Activated CD4-positive, alpha-beta memory T cell treated with anti-CD3 and anti-CD28 coated beads for 36 hours (primary cell): ENCODE measurements at regions not wholly inside any gene's neighbourhood (a gene's known extent, or its start where the extent isn't known, plus 50 kb on each side); places are given as distances from the start of the nearest gene placed in this dataset.

Source experiments
- CTCF ChIA-PET: fragments of 350-600 bp; sonication (Branson Sonifier 250); formaldehyde crosslinking; loops from one replicate; lab custom pipeline; 2021; ENCODE audit warnings: antibody characterized with exemption, inconsistent platforms; lab: Charles Lee
- POLR2A ChIA-PET: fragments of 350-600 bp; sonication (Branson Sonifier 250); formaldehyde crosslinking; loops from one replicate; lab custom pipeline; 2021; ENCODE audit warnings: antibody characterized with exemption; lab: Charles Lee
- DNase-seq: peaks from one replicate; pipeline ENCODE4 v3.0.0-alpha.2; 2020
- H3K27ac Mint-ChIP-seq: one replicate; pipeline ENCODE4 v1.8.0; 2021; ENCODE audit warnings: mixed read lengths
- H3K27me3 Mint-ChIP-seq: one replicate; pipeline ENCODE4 v1.8.0; 2021; ENCODE audit warnings: mixed read lengths
- H3K36me3 Mint-ChIP-seq: one replicate; pipeline ENCODE4 v1.8.0; 2021; ENCODE audit warnings: mixed read lengths
- H3K4me1 Mint-ChIP-seq: one replicate; pipeline ENCODE4 v1.8.0; 2021; ENCODE audit warnings: low read depth, mixed read lengths
- H3K4me3 Mint-ChIP-seq: one replicate; pipeline ENCODE4 v1.8.0; 2021; ENCODE audit warnings: mild to moderate bottlenecking, mixed read lengths
- H3K9me3 Mint-ChIP-seq: one replicate; pipeline ENCODE4 v1.8.0; 2021; ENCODE audit warnings: mixed read lengths
- intact Hi-C: fragments of 100-400 bp; cut with micrococcal nuclease; formaldehyde crosslinking; loops from one replicate; pipeline ENCODE4 v1.15.1; 2023

- DNase-seq, result no peak
- Mint-ChIP-seq H3K36me3 (no peaks in the 10 kb centered on the region), H3K4me1 (no peaks in the 10 kb centered on the region), H3K27me3 (no peaks in the 10 kb centered on the region), H3K4me3 (no peak overlapping the region), H3K9me3 (no peaks in the 10 kb centered on the region), H3K27ac (no peak overlapping the region)
- POLR2A ChIA-PET, result no interaction called here
- CTCF ChIA-PET, result interaction anchor here (1.0 kb wide), 1 partner anchor 28 kb away, joined by 3 read pairs; no protein-coding TSS in a partner anchor
- intact Hi-C loops, result no loop called here
These were observed 149.4 kb upstream of the PJA1 start for GRCh38 chrX:69314436-69315348.

- intact Hi-C loops, result no loop called here
- no peaks in the 10 kb centered on the region for H3K36me3 Mint-ChIP-seq
- no peaks in the 10 kb centered on the region for H3K9me3 Mint-ChIP-seq
- ChIA-PET CTCF (interaction anchor here (1.0 kb wide), 1 partner anchor 27 kb away, joined by 3 read pairs; no protein-coding TSS in a partner anchor), POLR2A (no interaction called here)
- no peak overlapping the region for H3K27ac Mint-ChIP-seq
- H3K4me3 Mint-ChIP-seq, result no peak overlapping the region
- DNase-seq, result no peak
- H3K4me1 Mint-ChIP-seq, result no peaks in the 10 kb centered on the region
- no peaks in the 10 kb centered on the region for H3K27me3 Mint-ChIP-seq
These were observed 148.5 kb upstream of the PJA1 start for GRCh38 chrX:69313617-69314290.

GRCh38 chrX:69311936-69312670 lies 146.8 kb upstream of the PJA1 start:
- ChIA-PET POLR2A (no interaction called here), CTCF (no interaction called here)
- DNase-seq, result no peak
- intact Hi-C loops, result no loop called here
- Mint-ChIP-seq H3K9me3 (no peaks in the 10 kb centered on the region), H3K27ac (no peak overlapping the region), H3K4me1 (no peaks in the 10 kb centered on the region), H3K27me3 (no peaks in the 10 kb centered on the region), H3K4me3 (no peak overlapping the region), H3K36me3 (no peaks in the 10 kb centered on the region)

- peaks cover 3% of the 10 kb centered on the region for H3K27me3 Mint-ChIP-seq
- CTCF ChIA-PET, result no interaction called here
- H3K4me3 Mint-ChIP-seq, result no peak overlapping the region
- H3K4me1 Mint-ChIP-seq, result no peaks in the 10 kb centered on the region
- no peaks in the 10 kb centered on the region for H3K9me3 Mint-ChIP-seq
- H3K36me3 Mint-ChIP-seq, result no peaks in the 10 kb centered on the region
- intact Hi-C loops, result no loop called here
- no peak overlapping the region for H3K27ac Mint-ChIP-seq
- POLR2A ChIA-PET, result no interaction called here
- DNase-seq, result no peak
These were observed 144.0 kb upstream of the PJA1 start for GRCh38 chrX:69309074-69309792.

- Mint-ChIP-seq H3K36me3 (no peaks in the 10 kb centered on the region), H3K27ac (no peak overlapping the region), H3K27me3 (peaks cover 4% of the 10 kb centered on the region), H3K4me3 (no peak overlapping the region), H3K9me3 (no peaks in the 10 kb centered on the region), H3K4me1 (no peaks in the 10 kb centered on the region)
- ChIA-PET CTCF (no interaction called here), POLR2A (no interaction called here)
- intact Hi-C loops, result no loop called here
- DNase-seq, result no peak
These were observed 142.5 kb upstream of the PJA1 start for GRCh38 chrX:69307756-69308155.

GRCh38 chrX:69307029-69307428 lies 141.8 kb upstream of the PJA1 start:
- no peaks in the 10 kb centered on the region for H3K4me1 Mint-ChIP-seq
- intact Hi-C loops, result no loop called here
- CTCF ChIA-PET, result no interaction called here
- DNase-seq, result no peak
- POLR2A ChIA-PET, result no interaction called here
- no peaks in the 10 kb centered on the region for H3K9me3 Mint-ChIP-seq
- no peak overlapping the region for H3K27ac Mint-ChIP-seq
- no peaks in the 10 kb centered on the region for H3K36me3 Mint-ChIP-seq
- H3K4me3 Mint-ChIP-seq, result no peak overlapping the region
- H3K27me3 Mint-ChIP-seq, result peaks cover 8% of the 10 kb centered on the region

GRCh38 chrX:69306063-69306404 lies 140.8 kb upstream of the PJA1 start:
- DNase-seq, result no peak
- ChIA-PET POLR2A (no interaction called here), CTCF (no interaction called here)
- Mint-ChIP-seq H3K9me3 (no peaks in the 10 kb centered on the region), H3K27me3 (peaks cover 8% of the 10 kb centered on the region), H3K27ac (no peak overlapping the region), H3K4me3 (no peak overlapping the region), H3K36me3 (no peaks in the 10 kb centered on the region), H3K4me1 (no peaks in the 10 kb centered on the region)
- intact Hi-C loops, result no loop called here

GRCh38 chrX:69305333-69306062 lies 140.2 kb upstream of the PJA1 start:
- intact Hi-C loops, result no loop called here
- peak; percentile 9 for DNase-seq
- Mint-ChIP-seq H3K4me3 (no peak overlapping the region), H3K27ac (no peak overlapping the region), H3K9me3 (no peaks in the 10 kb centered on the region), H3K36me3 (no peaks in the 10 kb centered on the region), H3K4me1 (no peaks in the 10 kb centered on the region), H3K27me3 (peaks cover 8% of the 10 kb centered on the region)
- CTCF ChIA-PET, result no interaction called here
- POLR2A ChIA-PET, result no interaction called here

GRCh38 chrX:69303231-69303630 lies 138.0 kb upstream of the PJA1 start:
- Mint-ChIP-seq H3K27ac (no peak overlapping the region), H3K27me3 (peaks cover 8% of the 10 kb centered on the region), H3K4me1 (no peaks in the 10 kb centered on the region), H3K36me3 (no peaks in the 10 kb centered on the region), H3K9me3 (no peaks in the 10 kb centered on the region), H3K4me3 (no peak overlapping the region)
- POLR2A ChIA-PET, result no interaction called here
- CTCF ChIA-PET, result no interaction called here
- DNase-seq, result no peak
- intact Hi-C loops, result no loop called here

GRCh38 chrX:69299951-69300714 lies 134.9 kb upstream of the PJA1 start:
- no peak for DNase-seq
- Mint-ChIP-seq H3K27ac (no peak overlapping the region), H3K36me3 (no peaks in the 10 kb centered on the region), H3K4me1 (no peaks in the 10 kb centered on the region), H3K27me3 (peaks cover 5% of the 10 kb centered on the region), H3K4me3 (no peak overlapping the region), H3K9me3 (no peaks in the 10 kb centered on the region)
- ChIA-PET CTCF (no interaction called here), POLR2A (no interaction called here)
- intact Hi-C loops, result no loop called here

- ChIA-PET POLR2A (no interaction called here), CTCF (no interaction called here)
- Mint-ChIP-seq H3K9me3 (no peaks in the 10 kb centered on the region), H3K4me1 (no peaks in the 10 kb centered on the region), H3K36me3 (no peaks in the 10 kb centered on the region), H3K27ac (no peak overlapping the region), H3K27me3 (peaks cover 5% of the 10 kb centered on the region), H3K4me3 (no peak overlapping the region)
- DNase-seq, result no peak
- intact Hi-C loops, result no loop called here
These were observed 134.0 kb upstream of the PJA1 start for GRCh38 chrX:69299285-69299684.
